PFSK-1 (cell line): ENCODE measurements at regions not wholly inside any gene's neighbourhood (a gene's known extent, or its start where the extent isn't known, plus 50 kb on each side); places are given as distances from the start of the nearest gene placed in this dataset.

Experiments used
- FOXP2 ChIP-seq: optimal IDR thresholded peaks from 2 replicates; pipeline ENCODE3; 2011; ENCODE audit warnings: borderline replicate concordance, control low read depth, inconsistent platforms; ENCODE audit not compliant: insufficient read depth; ENCODE audit errors: extremely low read length, extremely low read depth
- POLR2AphosphoS5 ChIP-seq: IDR thresholded peaks from 2 replicates; pipeline ENCODE4 v1.6.1; 2012; ENCODE audit warnings: low read depth, mild to moderate bottlenecking, control low read depth, low read length, moderate library complexity
- REST ChIP-seq, 2 experiments: IDR thresholded peaks; 2 replicates each; pipeline versions ENCODE4 v1.6.1 to v1.8.0; 2011 to 2012; ENCODE audit warnings: low read depth in 2 of 2, low read length in 2 of 2, control low read depth in 1 of 2, inconsistent platforms in 1 of 2, mild to moderate bottlenecking in 1 of 2, moderate library complexity in 1 of 2; ENCODE audit not compliant: insufficient read depth in 1 of 2
- SIN3A ChIP-seq: IDR thresholded peaks from 2 replicates; pipeline ENCODE4 v1.6.1; 2012; ENCODE audit warnings: mild to moderate bottlenecking, low read length, moderate library complexity, borderline replicate concordance; ENCODE audit not compliant: insufficient read depth
- TAF1 ChIP-seq: IDR thresholded peaks from 2 replicates; pipeline ENCODE4 v1.6.1; 2012; ENCODE audit warnings: low read length, control low read depth, borderline replicate concordance; ENCODE audit not compliant: insufficient read depth

DNA sequence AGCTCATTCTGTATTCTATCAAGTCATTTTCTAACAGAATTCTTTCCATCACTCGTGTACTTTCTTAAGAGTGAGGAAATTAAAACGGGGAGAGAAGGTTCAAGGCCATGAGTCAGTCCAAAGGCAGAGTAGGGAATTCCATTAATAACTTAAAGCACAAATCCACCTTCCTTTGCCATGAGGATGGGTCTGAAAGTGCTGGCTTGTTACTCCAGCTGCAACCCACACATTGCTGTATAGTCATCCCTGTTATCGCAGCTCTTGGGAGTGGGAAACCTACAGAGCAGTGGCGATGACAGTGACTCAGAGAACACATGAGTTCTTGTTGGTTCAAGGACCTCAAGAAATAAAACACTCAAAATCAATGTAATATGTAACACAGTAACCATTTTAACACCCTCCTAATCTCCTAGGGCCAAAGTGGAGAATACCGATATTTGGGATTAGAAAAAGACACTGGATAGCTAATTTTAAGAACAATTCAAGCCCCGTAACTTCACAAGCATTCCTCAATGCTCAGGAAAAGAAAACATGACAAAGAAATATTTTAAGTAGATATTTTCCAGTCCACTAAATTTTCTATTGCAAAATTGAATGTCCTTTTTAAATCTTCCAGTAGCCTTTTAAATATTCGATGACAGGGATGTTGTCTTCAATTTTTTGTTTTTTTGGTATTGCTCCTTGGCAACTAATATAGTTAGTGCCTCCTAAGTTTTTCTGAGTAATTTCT, 179.9 kb upstream of the THBS1 start:
- TF ChIP-seq SIN3A (no peak), POLR2AphosphoS5 (no peak)

DNA sequence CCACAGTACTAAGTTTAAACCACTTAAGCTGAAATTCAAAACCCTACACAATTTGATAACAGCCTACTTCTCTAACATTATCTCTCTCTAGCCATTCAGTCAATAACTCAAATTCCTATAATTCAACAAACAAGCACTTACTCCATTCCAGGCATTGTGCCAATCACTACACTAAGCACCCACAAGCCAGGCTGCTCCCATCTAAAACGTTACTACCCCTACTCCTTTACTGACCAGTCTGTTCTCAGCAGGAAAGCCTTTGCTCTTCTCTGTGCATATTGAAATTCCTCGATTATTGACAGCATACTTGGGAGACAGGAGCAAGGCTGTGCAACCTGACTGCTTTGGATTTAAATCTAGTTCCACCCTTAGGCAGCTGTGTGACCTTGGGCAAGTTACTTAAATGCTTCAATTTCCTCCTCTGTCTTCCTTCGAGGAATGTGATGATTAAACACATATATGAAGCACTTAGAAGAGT, 177.2 kb upstream of the THBS1 start:
- no peak for TF ChIP-seq REST (IDR thresholded peaks at IDR 0.05; ENCODE audit: insufficient read depth in 1 of 2, low read depth in 2 of 2, low read length in 2 of 2)
- TF ChIP-seq FOXP2 = no peak
- no peak for TF ChIP-seq POLR2AphosphoS5
- no peak for TF ChIP-seq TAF1
- TF ChIP-seq SIN3A = no peak

GRCh38 chr15:39404767-39405181, 176.1 kb upstream of the THBS1 start:
- TF ChIP-seq REST (IDR thresholded peaks at IDR 0.05; ENCODE audit: insufficient read depth in 1 of 2, low read depth in 2 of 2, low read length in 2 of 2) = no peak
- no peak for TF ChIP-seq SIN3A
- no peak for TF ChIP-seq POLR2AphosphoS5
- TF ChIP-seq TAF1 = no peak
- no peak for TF ChIP-seq FOXP2

GRCh38 chr15:39406485-39406884, 174.4 kb upstream of the THBS1 start:
- TF ChIP-seq REST (IDR thresholded peaks at IDR 0.05; ENCODE audit: insufficient read depth in 1 of 2, low read depth in 2 of 2, low read length in 2 of 2) (no peak), FOXP2 (no peak), TAF1 (no peak), POLR2AphosphoS5 (no peak), SIN3A (no peak)

DNA sequence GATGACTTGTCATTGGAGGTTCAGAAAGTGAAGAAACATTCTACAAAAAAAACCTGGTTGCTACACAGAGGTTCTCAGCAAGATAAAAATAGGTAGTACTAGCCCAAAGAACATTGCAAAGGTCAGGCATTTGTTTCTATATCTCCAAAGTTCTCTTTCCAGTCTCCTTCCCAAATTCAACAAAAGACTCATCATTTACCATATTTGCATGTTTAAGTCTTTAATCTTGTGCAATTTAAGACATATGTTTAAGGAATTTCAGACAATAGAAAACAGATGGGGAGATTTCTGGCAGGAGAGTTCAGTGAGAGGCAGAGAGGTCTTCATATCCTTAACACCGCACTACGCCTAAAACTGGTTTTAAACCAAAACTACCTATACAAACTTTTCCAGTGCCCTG, 173.8 kb upstream of the THBS1 start:
- TF ChIP-seq TAF1 (no peak), REST (IDR thresholded peaks at IDR 0.05; ENCODE audit: insufficient read depth in 1 of 2, low read depth in 2 of 2, low read length in 2 of 2) (no peak), POLR2AphosphoS5 (no peak), FOXP2 (no peak), SIN3A (no peak)
